Suppressor macrophage treated with lipopolysaccharide for 1 hour (primary cell): ENCODE measurements at regions not wholly inside any gene's neighbourhood (a gene's known extent, or its start where the extent isn't known, plus 50 kb on each side); places are given as distances from the start of the nearest gene placed in this dataset.
"Not testable (repeated sequence)": the region's sequence is repeated elsewhere in the genome, so short reads cannot be mapped to it uniquely, and the experiment has no call there.

Experiments
- DNase-seq, 3 donors: peaks; one replicate each; pipeline ENCODE4 v3.0.0-alpha.2; 2020 to 2022

GRCh38 chr2:239558661-239559060 lies 157.8 kb upstream of the HDAC4 start:
- peak in 2 of 3 donors; percentile 32 for DNase-seq

- DNase-seq: no peak
Observed at GRCh38 chr2:239557516-239557915, 156.7 kb upstream of the HDAC4 start.

- no peak for DNase-seq
Observed at GRCh38 chr2:239555571-239555905, 154.7 kb upstream of the HDAC4 start.

GRCh38 chr2:239554766-239555570 lies 154.1 kb upstream of the HDAC4 start:
- DNase-seq: no peak

GRCh38 chr2:239553376-239554000 lies 152.7 kb upstream of the HDAC4 start:
- DNase-seq: no peak

- DNase-seq: no peak
Observed at GRCh38 chr2:239552213-239552926, 151.6 kb upstream of the HDAC4 start.

- no peak for DNase-seq
Observed at GRCh38 chr2:239551206-239551605, 150.4 kb upstream of the HDAC4 start.

- no peak for DNase-seq
Observed at GRCh38 chr2:239550357-239550756, 149.5 kb upstream of the HDAC4 start.

- no peak for DNase-seq
Observed at GRCh38 chr2:239549711-239550255, 149.0 kb upstream of the HDAC4 start.

GRCh38 chr2:239548965-239549595 lies 148.3 kb upstream of the HDAC4 start:
- no peak for DNase-seq

GRCh38 chr2:239548451-239548871 lies 147.6 kb upstream of the HDAC4 start:
- DNase-seq: no peak

GRCh38 chr2:239547140-239547539 lies 146.3 kb upstream of the HDAC4 start:
- DNase-seq: not testable (repeated sequence)

GRCh38 chr2:239546541-239546940 lies 145.7 kb upstream of the HDAC4 start:
- no peak for DNase-seq

- DNase-seq: no peak
Observed at GRCh38 chr2:239545741-239546392, 145.0 kb upstream of the HDAC4 start.

GRCh38 chr2:239544918-239545465 lies 144.2 kb upstream of the HDAC4 start:
- DNase-seq: no peak

GRCh38 chr2:239544143-239544917 lies 143.5 kb upstream of the HDAC4 start:
- DNase-seq: no peak

- DNase-seq: no peak
Observed at GRCh38 chr2:239543702-239544101, 142.9 kb upstream of the HDAC4 start.

- DNase-seq: no peak
Observed at GRCh38 chr2:239540174-239540573, 139.4 kb upstream of the HDAC4 start.

GRCh38 chr2:239539776-239540100 lies 138.9 kb upstream of the HDAC4 start:
- no peak for DNase-seq

GRCh38 chr2:239539083-239539775 lies 138.4 kb upstream of the HDAC4 start:
- DNase-seq: no peak
